Hematopoietic multipotent progenitor cell treated with erythropoietin and hydrocortisone succinate and interleukin-3 and kit ligand, for 4 days (in vitro differentiated cells): ENCODE measurements at regions not wholly inside any gene's neighbourhood (a gene's known extent, or its start where the extent isn't known, plus 50 kb on each side); places are given as distances from the start of the nearest gene placed in this dataset.
A peak's percentile ranks its signal among the peaks of the same experiment; 100 is the strongest.

Experiments
- DNase-seq: peaks from one replicate; pipeline ENCODE4 v3.0.0-alpha.2; 2015

- no peak for DNase-seq
Measured at GRCh38 chr3:132196113-132196512, 121.1 kb upstream of the ACP3 start.

- DNase-seq: no peak
Measured at GRCh38 chr3:132198516-132198915, 118.7 kb upstream of the ACP3 start.

DNA sequence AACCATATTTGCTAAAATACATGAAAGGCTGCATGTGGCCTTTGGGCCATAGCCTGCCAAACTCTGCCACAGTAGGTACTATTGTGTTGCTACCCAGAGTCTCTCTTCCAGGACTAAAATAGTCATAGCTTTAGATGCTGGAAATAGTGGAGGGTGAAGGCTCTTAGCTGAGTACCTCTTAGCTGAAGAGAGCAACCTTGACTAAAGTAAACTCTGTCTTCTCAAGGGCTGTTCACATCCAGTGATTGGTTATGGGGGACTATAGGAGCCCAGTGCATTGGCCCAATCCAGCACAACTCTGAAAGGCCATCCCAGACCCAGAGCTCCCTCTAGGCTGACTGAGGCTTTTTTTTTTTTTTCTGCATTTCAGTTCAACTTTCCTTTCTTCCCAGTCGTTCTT is 117.8 kb upstream of the ACP3 start:
- DNase-seq: no peak

DNA sequence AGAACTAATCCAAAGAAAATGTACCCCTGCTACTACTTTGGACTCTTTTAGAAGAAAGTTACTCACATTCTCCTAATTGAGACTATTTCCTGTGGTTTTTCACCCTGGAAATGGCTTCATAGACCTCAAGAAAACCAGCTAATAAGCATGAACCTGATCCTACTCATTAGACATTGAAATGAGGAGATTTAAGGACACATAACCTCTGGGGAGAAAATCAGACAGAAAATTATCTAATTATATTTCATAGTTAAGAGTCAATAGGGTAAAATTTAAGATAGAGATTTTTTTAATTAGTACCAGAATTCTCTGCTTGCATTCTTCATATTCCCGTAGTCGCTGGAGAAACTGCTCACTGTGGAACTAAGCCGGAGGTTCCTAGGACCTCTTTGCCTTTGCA is 114.6 kb upstream of the ACP3 start:
- no peak for DNase-seq

- peak; percentile 7 for DNase-seq
Measured at GRCh38 chr3:132203889-132204596, 113.2 kb upstream of the ACP3 start.

GRCh38 chr3:132205609-132206008 is 111.6 kb upstream of the ACP3 start:
- no peak for DNase-seq

DNA sequence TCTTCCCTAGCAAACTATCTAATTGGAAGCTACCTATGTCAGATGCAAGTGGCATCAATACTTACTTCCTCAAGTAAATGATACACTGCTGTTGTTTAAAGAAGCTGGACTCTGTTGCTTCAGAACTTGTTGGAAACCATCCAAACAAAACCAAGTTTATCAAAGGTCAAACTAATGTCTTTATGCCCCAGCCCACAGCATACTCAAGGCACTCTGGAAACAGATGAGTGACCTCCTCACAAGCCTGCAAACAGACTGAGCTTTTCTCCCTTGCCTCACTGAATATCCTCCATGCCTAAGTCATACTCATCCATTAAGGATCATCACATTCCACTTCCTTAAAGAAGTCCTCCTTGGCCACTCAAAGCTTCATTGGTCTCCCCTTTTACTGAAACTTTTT is 107.4 kb upstream of the ACP3 start:
- no peak for DNase-seq

DNA sequence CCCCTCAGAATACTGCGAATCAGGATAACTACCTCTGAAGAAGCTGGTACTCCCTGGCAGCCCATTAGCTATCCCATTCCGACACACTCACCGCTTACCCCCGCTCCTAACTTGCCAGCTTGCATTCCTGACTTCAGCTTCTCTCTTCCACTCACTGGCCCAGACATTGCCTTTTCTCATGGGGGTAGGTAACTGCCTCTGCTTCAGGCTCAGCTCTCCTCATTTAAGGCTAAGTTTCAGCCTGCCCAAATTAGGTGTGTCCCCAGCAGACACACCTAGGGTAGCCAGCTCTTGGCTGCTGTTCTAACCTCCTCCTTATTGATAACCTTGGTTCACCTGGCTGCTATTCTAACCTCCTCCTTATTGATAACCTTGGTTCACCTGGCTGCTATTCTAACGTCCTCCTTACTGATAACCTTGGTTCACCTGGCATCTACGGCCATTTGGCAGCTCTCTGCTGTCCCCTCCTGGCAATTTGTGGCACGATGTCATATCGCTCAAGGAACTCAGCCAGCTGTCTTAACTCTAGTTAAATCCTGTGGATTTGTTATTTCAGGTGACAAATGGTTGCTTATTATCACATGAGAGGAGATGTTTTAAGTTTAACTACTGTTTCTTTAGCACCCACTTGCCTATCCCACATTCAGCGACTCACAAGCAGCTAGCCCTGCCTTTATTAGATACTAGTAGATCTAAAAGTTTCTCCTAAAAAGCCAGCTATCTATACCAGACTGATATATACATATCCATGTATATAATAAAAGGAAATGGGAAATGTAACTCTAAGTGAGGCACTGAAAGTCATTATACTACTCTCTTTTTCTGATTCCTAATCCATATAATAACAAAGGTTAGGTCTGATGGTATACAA is 106.5 kb upstream of the ACP3 start:
- peak; percentile 36 for DNase-seq

- peak; percentile 33 for DNase-seq
Measured at GRCh38 chr3:132211896-132212295, 105.3 kb upstream of the ACP3 start.

DNA sequence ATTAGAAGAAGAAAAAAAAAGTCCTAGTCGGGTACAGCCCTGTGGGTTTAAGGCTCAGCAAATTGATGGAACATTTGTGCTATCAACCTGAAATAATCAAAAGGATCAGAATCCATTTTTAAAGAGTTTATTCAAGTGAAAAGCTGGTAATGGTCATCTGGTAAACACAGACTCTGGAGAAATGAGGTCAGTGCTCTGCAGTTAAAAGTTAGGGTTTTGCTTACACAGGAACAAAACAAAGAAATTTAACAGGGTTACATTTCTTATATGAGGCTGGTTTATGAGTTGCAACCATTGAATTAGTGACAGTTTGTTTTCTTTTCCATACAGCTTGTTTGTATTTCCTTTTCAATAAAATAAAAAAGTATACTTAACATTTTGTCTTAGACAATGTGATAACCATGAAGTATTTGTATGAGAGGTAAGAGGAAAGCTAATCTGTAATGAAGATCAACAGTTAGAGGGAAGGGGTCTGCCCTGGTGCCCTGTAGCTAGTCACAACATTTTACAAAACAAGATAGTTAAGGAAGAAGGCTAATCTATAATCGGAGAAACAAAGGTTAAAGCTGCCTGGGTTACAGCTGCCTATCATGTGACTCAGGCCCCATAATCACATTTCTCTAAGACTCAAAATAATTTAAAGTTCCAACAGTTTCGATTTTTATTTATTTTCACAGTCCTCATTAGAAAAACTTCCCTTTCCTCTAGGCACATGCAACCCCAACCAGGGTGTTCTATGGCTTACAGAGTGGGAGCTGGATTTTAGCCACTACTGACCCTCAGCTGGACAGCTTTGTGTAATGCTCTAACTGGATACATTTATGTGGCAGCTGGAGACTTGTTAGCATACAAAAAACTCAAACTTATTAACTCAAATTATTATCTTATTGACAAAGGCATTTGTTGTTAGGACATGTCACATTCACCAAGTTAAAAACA is 98.1 kb upstream of the ACP3 start:
- no peak for DNase-seq

DNA sequence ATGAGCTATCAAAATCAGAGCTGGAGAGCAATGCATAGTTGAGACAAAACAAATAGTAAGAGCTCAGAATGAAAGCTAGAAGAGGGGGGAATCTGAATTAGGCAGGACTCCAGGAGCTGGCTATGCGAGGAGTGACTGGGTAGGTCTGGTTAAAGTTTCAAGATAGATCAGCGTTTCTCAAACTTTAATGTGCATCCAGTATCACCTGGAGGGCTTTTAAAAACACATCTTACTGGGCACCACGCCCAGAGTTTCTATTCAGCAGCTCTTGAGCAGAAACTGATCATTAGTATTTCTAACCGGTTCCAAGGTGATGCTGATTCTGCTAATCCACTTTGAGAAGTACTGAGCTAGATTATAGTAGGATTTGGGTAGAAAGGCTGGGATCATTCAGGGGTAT is 96.2 kb upstream of the ACP3 start:
- DNase-seq: no peak

- no peak for DNase-seq
Measured at GRCh38 chr3:132222868-132223538, 94.2 kb upstream of the ACP3 start.

GRCh38 chr3:132225664-132226063 is 91.5 kb upstream of the ACP3 start:
- no peak for DNase-seq

GRCh38 chr3:132228923-132229322 is 88.3 kb upstream of the ACP3 start:
- no peak for DNase-seq

DNA sequence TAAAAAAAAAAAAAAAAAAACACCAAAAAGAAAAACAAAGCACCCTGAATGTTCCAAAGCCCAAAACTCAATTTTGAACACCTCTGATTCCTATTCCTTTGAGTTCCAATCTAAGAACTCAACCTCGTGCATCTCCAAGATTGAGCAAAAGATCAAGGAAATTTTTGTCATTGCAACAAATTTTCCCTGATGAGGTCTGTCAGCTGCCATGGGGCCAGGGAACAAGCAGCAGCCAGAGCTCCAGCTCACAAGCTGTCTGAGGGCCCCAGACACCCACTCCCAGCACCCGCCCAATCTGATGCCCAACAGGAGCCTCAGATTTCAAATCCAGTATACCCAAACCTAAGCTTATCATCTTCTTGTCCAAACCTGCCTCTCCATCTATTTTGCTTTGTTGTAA is 87.6 kb upstream of the ACP3 start:
- DNase-seq: no peak

DNA sequence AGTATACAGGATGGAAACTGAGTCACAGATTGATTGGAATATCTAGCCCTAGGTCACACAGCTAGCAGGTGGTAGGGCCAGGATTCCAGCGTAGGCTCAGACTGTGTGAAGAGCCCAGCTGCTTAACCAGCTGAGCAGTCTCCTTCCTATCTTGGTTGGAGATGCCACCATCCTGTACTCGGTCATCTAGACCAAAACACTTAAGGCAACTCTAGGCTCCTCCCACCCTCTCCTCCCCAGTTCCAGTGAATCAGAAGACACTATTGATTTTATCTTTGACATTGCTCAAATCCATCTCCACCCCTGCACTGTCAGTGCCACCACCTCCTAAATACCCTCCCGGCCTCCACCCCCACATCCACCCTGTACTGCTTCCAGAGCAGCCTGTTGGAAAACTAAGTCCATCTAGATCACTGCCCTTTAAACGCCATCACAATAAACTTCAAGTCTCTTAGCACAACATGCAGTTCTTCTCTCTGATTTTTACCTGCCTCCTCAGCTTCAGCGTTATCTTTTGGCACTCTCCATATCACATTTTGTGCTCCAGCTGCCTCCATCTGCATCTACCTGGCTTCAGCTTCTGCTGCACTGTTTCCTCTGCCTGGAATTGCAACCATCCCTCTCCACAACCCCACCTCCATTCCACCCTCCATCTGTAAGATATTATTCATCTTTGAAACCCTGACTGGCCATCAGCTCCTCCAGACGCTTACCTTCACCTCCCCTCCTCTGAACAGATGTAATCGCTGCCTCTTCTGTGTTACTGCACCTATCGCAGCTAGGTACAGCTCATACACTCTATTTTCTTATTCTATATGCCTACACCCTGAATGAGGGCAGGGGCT is 86.8 kb upstream of the ACP3 start:
- DNase-seq: no peak

GRCh38 chr3:132231633-132232032 is 85.6 kb upstream of the ACP3 start:
- DNase-seq: peak; percentile 33

DNA sequence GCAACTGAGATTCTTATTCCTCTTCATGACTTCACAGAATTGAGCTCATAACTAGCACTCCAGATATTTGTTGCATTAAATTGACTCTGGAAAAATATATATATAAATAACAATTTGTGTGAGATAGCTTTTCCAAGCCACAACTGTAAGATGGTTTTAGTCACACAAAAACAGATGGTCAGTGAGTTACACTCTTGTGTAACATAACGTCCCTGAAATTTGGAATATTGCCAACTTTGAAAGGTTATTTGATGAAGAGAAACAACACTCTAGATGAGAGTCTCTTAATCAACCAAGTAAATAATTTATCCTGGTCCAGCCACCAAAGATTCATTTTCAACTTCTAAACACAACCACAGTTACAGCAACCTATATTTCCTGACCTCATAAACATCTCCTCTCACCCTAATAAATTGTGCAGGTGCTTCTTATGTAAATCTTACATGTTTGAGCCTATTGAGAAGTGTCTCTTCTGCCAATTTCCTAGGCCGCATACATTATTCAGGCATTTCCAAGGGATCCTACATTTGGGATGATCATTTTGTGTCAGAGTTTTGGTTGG is 84.9 kb upstream of the ACP3 start:
- DNase-seq: peak; percentile 35

DNA sequence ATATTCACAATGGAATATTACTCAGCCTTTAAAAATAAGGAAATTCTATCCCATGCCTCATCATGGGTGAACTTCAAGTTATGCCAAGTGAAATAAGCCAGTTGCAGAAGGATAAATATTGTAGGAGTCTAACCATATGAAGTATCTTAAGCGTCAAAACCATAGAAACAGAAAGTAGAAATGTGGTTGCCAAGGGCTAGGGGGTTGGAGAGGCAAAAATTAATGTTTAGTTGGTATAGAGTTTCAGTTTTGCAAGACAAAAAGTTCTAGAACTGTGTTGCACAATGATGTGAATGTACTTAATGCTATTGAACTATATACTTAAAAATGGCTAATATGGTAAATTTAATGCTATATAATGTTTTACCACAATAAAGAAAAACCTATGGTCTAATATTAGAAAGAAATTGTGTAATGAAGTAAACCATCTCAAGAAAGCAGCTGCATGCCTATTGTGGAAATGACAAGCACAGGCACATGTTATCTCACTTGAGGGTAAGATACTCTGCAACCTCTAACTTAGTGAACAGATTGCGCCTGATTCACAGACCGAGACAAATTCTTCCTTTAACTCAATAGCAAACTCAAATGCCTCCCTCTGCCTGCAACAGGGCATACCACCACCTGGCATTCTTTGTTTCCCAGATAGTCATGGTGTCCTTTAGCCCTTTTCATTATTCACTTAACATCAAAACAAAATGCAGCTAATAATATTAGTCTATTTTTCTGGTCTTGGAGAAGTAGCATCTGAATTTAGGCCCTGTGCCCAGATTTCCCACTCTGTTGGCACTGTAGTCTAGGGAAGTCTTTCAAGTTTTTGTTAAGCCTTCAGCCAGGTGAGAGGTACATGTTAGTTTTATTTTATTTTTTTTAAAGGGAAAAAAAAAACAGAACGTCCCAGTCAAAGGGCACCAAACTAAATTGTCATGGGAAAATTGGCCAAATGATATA is 80.2 kb upstream of the ACP3 start:
- DNase-seq: no peak

- DNase-seq: no peak
Measured at GRCh38 chr3:132237652-132238032, 79.6 kb upstream of the ACP3 start.
